ENCODE measurements at regions not wholly inside any gene's neighbourhood (a gene's known extent, or its start where the extent isn't known, plus 50 kb on each side); places are given as distances from the start of the nearest gene placed in this dataset.

GRCh38 chr1:56168176-56168575 lies 411.2 kb downstream of the PLPP3 start:
- TF ChIP-seq RELA (IDR thresholded peaks at IDR 0.05; ENCODE audit: borderline replicate concordance, partially characterized antibody) (no peak), SP1 (IDR thresholded peaks at IDR 0.05; ENCODE audit: low read depth, low read length) (no peak), ZNF217 (IDR thresholded peaks at IDR 0.05) (no peak), RAD21 (IDR thresholded peaks at IDR 0.05; ENCODE audit: insufficient read depth, low read depth, low read length) (no peak), CTCF (IDR thresholded peaks at IDR 0.05 in 2 of 3, conservative IDR thresholded peaks at IDR 0.05 in 1 of 3; ENCODE audit: control insufficient read depth in 2 of 3, extremely low read depth in 1 of 3, insufficient read depth in 1 of 3, low read depth in 3 of 3, low read length in 3 of 3) (no peak), POLR2AphosphoS5 (IDR thresholded peaks at IDR 0.05; ENCODE audit: low read length) (no peak), NFXL1 (IDR thresholded peaks at IDR 0.05; ENCODE audit: borderline replicate concordance) (no peak), IRF3 (IDR thresholded peaks at IDR 0.05) (no peak)
